ENCODE measurements at regions not wholly inside any gene's neighbourhood (a gene's known extent, or its start where the extent isn't known, plus 50 kb on each side); places are given as distances from the start of the nearest gene placed in this dataset.
"Not testable (repeated sequence)": the region's sequence is repeated elsewhere in the genome, so short reads cannot be mapped to it uniquely, and the experiment has no call there.

- no peaks in the 10 kb centered on the region for H3K36me3 ChIP-seq
- DNase-seq (ENCODE audit: low read depth in 1 of 2, low spot score in 2 of 2) = no peak
- no peak overlapping the region for H3K4me3 ChIP-seq
- no peaks in the 10 kb centered on the region; the same call in 1 of the 2 replicates for H3K4me1 ChIP-seq (replicated peaks)
- no peak overlapping the region for H3K27ac ChIP-seq
- H3K9me3 ChIP-seq (replicated peaks) = 0 out of 2 replicates have a peak, but pooled peaks cover 3% of the 10 kb centered on the region
- no peaks in the 10 kb centered on the region for H3K27me3 ChIP-seq (replicated peaks)
These were observed 79.4 kb upstream of the DCN start for GRCh38 chr12:91261820-91262676.

- Histone ChIP-seq H3K27me3 (replicated peaks) (no peaks in the 10 kb centered on the region), H3K36me3 (no peaks in the 10 kb centered on the region), H3K27ac (no peak overlapping the region), H3K4me1 (replicated peaks) (peaks cover 12% of the 10 kb centered on the region), H3K9me3 (replicated peaks) (0 out of 2 replicates have a peak, but pooled peaks cover 3% of the 10 kb centered on the region), H3K4me3 (no peak overlapping the region)
- peak in 1 of 2 experiments; percentile 42 for DNase-seq (ENCODE audit: low read depth in 1 of 2, low spot score in 2 of 2)
These were observed 73.8 kb upstream of the DCN start for GRCh38 chr12:91256411-91256810.

DNA sequence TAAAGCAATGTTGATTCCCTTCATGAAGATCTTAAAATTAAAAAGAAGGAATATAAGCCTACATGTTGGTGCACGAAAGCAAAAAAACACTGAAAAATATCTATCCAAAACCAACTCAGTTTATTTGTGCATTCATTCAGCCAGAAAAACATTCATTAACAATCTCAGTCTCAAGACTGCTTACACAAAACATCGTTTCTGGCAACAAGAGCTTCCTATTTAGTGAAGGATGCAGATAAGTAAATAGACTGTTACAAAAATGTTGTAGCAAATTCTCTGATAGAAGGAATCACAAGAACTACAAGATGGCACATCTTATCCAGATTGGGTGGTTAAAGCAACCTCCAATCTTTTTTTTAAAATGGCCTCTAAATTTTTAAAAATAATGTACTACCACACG, 69.7 kb upstream of the DCN start:
- no peaks in the 10 kb centered on the region for H3K36me3 ChIP-seq
- H3K4me3 ChIP-seq = no peak overlapping the region
- H3K9me3 ChIP-seq (replicated peaks) = no peaks in the 10 kb centered on the region
- H3K4me1 ChIP-seq (replicated peaks) = peaks cover 12% of the 10 kb centered on the region
- H3K27me3 ChIP-seq (replicated peaks) = no peaks in the 10 kb centered on the region
- no peak for DNase-seq (ENCODE audit: low read depth in 1 of 2, low spot score in 2 of 2)
- H3K27ac ChIP-seq = no peak overlapping the region

DNA sequence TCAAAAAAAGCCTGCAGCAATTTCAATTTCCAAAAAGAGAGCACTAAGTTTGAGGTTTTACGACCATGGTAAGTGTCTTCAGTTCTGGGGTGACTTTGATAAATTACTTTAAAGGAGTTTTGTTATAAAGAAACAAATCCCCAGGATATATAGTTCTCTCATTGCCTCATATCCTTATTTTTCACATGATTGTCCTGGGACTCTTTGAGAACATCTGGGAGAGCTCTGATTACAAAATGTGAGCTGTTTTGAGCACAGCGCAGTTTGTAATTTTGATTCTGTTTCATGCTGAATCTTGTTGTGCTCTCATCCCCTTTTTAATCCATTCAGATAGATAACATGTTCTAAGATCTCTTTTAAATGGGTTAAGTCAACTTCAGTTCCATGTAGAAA, 67.7 kb upstream of the DCN start:
- Histone ChIP-seq H3K36me3 (no peaks in the 10 kb centered on the region), H3K4me3 (no peak overlapping the region), H3K9me3 (replicated peaks) (no peaks in the 10 kb centered on the region), H3K27ac (no peak overlapping the region), H3K4me1 (replicated peaks) (no peaks in the 10 kb centered on the region), H3K27me3 (replicated peaks) (no peaks in the 10 kb centered on the region)
- DNase-seq (ENCODE audit: low read depth in 1 of 2, low spot score in 2 of 2) = no peak

DNA sequence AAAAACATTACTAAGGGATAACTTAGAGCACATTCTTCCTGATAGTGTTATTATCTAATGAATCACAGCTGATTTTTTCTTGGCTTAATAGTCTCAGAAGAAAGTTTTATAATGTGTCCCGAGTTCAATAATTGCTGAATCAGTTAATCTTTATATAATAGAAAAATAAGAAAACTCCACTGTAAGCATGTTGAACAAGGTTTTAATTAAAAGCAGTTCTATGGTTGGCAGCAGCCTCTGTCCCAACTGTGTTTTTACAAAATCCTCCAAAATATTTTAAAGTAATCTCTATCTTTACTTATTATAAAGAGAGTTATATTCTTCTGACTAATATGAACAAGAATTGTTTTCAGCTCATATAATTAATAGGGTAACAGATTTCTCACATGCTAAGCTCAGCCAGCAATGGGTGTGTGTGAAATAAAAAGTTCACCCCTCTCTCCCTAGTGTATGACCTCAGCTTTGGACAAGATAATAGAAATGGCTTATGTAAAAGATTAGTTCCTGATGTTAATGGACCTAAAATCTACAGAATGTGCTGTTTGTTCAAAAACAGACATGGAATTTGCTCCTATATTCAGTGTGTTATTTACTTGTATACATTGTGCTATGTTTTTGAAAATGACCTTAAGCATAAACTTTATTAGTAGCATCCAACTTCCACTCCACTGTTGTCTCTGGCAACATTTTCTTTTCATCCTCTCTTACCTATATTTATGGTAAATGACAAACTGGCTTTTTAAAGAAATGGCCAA, 67.1 kb upstream of the DCN start:
- Histone ChIP-seq H3K4me1 (replicated peaks) (no peaks in the 10 kb centered on the region), H3K27me3 (replicated peaks) (no peaks in the 10 kb centered on the region), H3K36me3 (no peaks in the 10 kb centered on the region), H3K27ac (no peak overlapping the region), H3K4me3 (no peak overlapping the region), H3K9me3 (replicated peaks) (no peaks in the 10 kb centered on the region)
- DNase-seq (ENCODE audit: low read depth in 1 of 2, low spot score in 2 of 2) = no peak

DNA sequence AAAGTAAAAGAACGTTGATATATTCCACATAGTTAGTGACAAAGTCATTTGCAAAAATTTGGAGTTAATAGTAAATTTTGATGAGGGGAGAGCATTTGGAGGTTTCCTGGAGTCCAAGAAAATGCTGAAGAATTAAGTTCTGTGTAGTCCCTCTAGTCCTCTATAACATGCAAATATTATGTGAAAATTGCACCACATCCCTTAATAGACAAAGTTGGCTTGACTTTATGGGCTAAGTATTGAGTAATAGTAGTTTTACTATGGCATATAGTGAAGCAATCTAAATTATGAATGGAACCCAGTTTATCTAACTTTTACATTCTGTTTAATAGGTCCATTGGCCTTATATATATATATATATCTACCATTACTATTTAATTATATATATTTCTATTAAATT, 66.4 kb upstream of the DCN start:
- DNase-seq (ENCODE audit: low read depth in 1 of 2, low spot score in 2 of 2) = no peak
- no peak overlapping the region for H3K4me3 ChIP-seq
- H3K36me3 ChIP-seq = no peaks in the 10 kb centered on the region
- H3K4me1 ChIP-seq (replicated peaks) = no peaks in the 10 kb centered on the region
- no peaks in the 10 kb centered on the region for H3K9me3 ChIP-seq (replicated peaks)
- no peaks in the 10 kb centered on the region for H3K27me3 ChIP-seq (replicated peaks)
- H3K27ac ChIP-seq = no peak overlapping the region

GRCh38 chr12:91243177-91243576, 60.6 kb upstream of the DCN start:
- DNase-seq (ENCODE audit: low read depth in 1 of 2, low spot score in 2 of 2); H3K36me3 ChIP-seq; H3K9me3 ChIP-seq (replicated peaks); H3K4me1 ChIP-seq (replicated peaks); H3K27ac ChIP-seq; H3K27me3 ChIP-seq (replicated peaks); H3K4me3 ChIP-seq: not testable (repeated sequence)

GRCh38 chr12:91241756-91242155, 59.1 kb upstream of the DCN start:
- no peak overlapping the region for H3K27ac ChIP-seq
- H3K36me3 ChIP-seq = no peaks in the 10 kb centered on the region
- no peak for DNase-seq (ENCODE audit: low read depth in 1 of 2, low spot score in 2 of 2)
- H3K27me3 ChIP-seq (replicated peaks) = no peaks in the 10 kb centered on the region
- H3K4me1 ChIP-seq (replicated peaks) = peaks cover 5% of the 10 kb centered on the region
- no peaks in the 10 kb centered on the region for H3K9me3 ChIP-seq (replicated peaks)
- H3K4me3 ChIP-seq = no peak overlapping the region

DNA sequence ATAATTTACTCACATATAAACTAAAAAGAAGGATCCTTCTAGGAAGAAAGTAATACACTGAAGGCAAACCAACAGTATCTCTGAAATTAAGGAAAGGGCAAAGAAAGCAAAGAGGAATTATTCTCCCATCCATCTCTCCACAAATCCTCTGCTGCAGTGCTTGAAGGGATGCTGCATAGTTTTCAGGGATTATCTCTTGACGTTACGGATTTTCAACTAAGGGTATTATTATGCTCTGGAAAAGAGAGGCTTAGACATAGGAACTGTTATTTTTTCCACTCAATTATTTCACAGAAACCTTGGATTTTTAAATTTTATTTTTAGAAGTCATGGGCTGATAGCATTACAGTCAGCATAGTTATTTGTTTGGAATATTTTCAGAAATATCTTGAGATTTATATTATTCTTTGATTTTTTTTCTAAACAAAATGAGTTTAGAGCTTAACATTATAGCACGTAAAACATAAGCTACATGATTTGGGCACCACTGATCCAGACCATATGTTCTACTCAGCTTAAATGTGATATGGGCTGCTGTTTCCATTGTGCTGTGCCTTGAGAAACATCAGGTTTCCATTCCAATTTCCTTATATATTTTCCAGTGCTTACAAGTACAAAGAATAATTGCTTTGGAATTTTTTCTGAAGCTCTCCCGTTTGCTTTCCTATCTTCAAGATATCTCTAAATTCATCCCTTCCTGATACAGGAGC, 57.9 kb upstream of the DCN start:
- Histone ChIP-seq H3K27me3 (replicated peaks) (no peaks in the 10 kb centered on the region), H3K9me3 (replicated peaks) (no peaks in the 10 kb centered on the region), H3K4me3 (no peak overlapping the region), H3K36me3 (no peaks in the 10 kb centered on the region), H3K4me1 (replicated peaks) (peaks cover 5% of the 10 kb centered on the region), H3K27ac (no peak overlapping the region)
- DNase-seq (ENCODE audit: low read depth in 1 of 2, low spot score in 2 of 2) = no peak

DNA sequence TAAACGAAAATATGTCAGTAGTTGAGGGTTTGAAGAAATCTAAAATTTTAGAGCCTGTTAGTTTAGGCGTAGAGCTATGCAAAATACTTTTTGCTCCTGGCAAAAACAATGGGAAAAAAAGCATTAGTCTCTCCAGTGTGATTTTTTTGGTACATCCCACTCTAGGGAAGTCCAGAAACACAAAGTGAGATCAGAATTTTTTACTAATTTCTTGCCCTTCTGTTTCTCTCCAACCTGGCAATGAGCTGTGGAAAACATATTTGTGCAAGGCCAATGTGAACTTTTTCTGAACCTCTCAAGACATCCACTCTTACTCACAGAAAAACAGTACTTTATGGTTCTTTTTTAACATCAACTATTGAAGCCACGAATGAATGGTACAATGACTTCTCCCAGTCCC, 56.9 kb upstream of the DCN start:
- DNase-seq (ENCODE audit: low read depth in 1 of 2, low spot score in 2 of 2) = no peak
- Histone ChIP-seq H3K27me3 (replicated peaks) (no peaks in the 10 kb centered on the region), H3K36me3 (no peaks in the 10 kb centered on the region), H3K9me3 (replicated peaks) (no peaks in the 10 kb centered on the region), H3K4me3 (no peak overlapping the region), H3K27ac (no peak overlapping the region), H3K4me1 (replicated peaks) (peaks cover 5% of the 10 kb centered on the region)

Measured in SJSA1 (cell line).